Vagina (tissue), 2 donors: ENCODE measurements at regions not wholly inside any gene's neighbourhood (a gene's known extent, or its start where the extent isn't known, plus 50 kb on each side); places are given as distances from the start of the nearest gene placed in this dataset.

Source experiments
- DNase-seq, 2 donors: peaks; one replicate each; pipeline ENCODE4 v3.0.0-alpha.2; 2017; ENCODE audit errors: extremely low spot score in 2 of 2
- H3K27ac ChIP-seq: fragments of 200-600 bp; sonication (generic); one replicate; pipeline ENCODE4 v1.5.1; 2019
- H3K27me3 ChIP-seq: fragments of 200-600 bp; sonication (generic); one replicate; pipeline ENCODE4 v1.5.1; 2019
- H3K36me3 ChIP-seq, 2 donors: fragments of 200-600 bp; sonication (generic); one replicate each; pipeline ENCODE4 v1.5.1; 2017 to 2019
- H3K4me1 ChIP-seq: fragments of 200-600 bp; sonication (generic); one replicate; pipeline ENCODE4 v1.5.1; 2019
- H3K4me3 ChIP-seq, 2 donors: fragments of 200-600 bp; sonication (generic); 1 replicate in 1 of 2; 2 replicates in 1 of 2; pipeline ENCODE4 v1.5.1; 2016 to 2019
- H3K9me3 ChIP-seq: fragments of 200-600 bp; sonication (generic); one replicate; pipeline ENCODE4 v1.5.1; 2019
- CTCF ChIP-seq, 3 experiments: fragments of 450-650 bp in 2 of 3; fragments of 200-600 bp in 1 of 3; sonication (generic) in 1 of 3; IDR thresholded peaks; one replicate each; pipeline ENCODE4 v1.5.1; 2017 to 2019; ENCODE audit warnings: antibody characterized with exemption in 3 of 3, mild to moderate bottlenecking in 2 of 3, moderate library complexity in 2 of 3
- POLR2A ChIP-seq, 2 donors: fragments of 450-650 bp; IDR thresholded peaks; one replicate each; pipeline ENCODE4 v1.6.1; 2017; ENCODE audit warnings: antibody characterized with exemption in 2 of 2, mild to moderate bottlenecking in 2 of 2, moderate library complexity in 2 of 2
- POLR2AphosphoS5 ChIP-seq, 2 donors: sonication (generic); formaldehyde crosslinking; IDR thresholded peaks; one replicate each; pipeline ENCODE4 v1.9.0; 2017; ENCODE audit warnings: antibody characterized with exemption in 2 of 2, mild to moderate bottlenecking in 2 of 2, low read depth in 1 of 2; ENCODE audit not compliant: insufficient read depth in 1 of 2
- intact Hi-C: fragments of 100-400 bp; cut with DNase I; formaldehyde crosslinking; loops from one replicate; pipeline ENCODE4 v1.15.1; 2023

DNA sequence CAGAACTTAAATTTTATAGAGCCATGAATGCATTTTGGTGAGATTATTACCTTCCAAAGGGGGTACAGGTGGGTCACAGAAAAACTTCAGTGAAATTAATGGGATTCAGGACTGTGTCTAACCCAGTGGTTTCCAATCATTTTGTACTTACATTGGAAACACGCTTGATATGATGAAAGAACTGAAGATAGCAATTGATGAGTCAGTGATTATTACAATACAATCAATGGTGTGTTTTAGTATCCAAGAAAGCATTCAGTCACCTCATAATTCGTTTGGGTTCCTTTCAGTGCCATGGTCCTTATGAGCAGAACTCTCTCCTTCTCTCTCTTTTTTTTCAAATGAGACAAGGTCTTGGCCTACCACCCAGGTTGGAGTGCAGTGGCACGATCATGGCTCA is 66.5 kb upstream of the IGFBP5 start:
- TF ChIP-seq CTCF (IDR thresholded peaks at IDR 0.05) (no peak), POLR2AphosphoS5 (IDR thresholded peaks at IDR 0.05; ENCODE audit: insufficient read depth in 1 of 2, low read depth in 1 of 2) (no peak), POLR2A (IDR thresholded peaks at IDR 0.05) (no peak)
- Histone ChIP-seq H3K4me1 (peaks cover 11% of the 10 kb centered on the region), H3K27ac (peak overlapping the region; percentile 4)

GRCh38 chr2:216761133-216761532 is 65.8 kb upstream of the IGFBP5 start:
- peaks cover 11% of the 10 kb centered on the region for H3K4me1 ChIP-seq
- intact Hi-C loops: no loop called here

More for the DNA sequence above, 66.5 kb upstream of the IGFBP5 start:
- Histone ChIP-seq H3K36me3 (no peaks in the 10 kb centered on the region), H3K4me3 (no peak overlapping the region), H3K9me3 (no peaks in the 10 kb centered on the region), H3K27me3 (no peaks in the 10 kb centered on the region)
- intact Hi-C loops: no loop called here
- DNase-seq: no peak

GRCh38 chr2:216758256-216759155 is 63.2 kb upstream of the IGFBP5 start:
- Histone ChIP-seq H3K27me3 (no peaks in the 10 kb centered on the region), H3K4me1 (peaks cover 16% of the 10 kb centered on the region), H3K36me3 (no peaks in the 10 kb centered on the region), H3K27ac (no peak overlapping the region), H3K9me3 (no peaks in the 10 kb centered on the region), H3K4me3 (no peak overlapping the region)
- no peak for DNase-seq
- intact Hi-C loops: no loop called here
- TF ChIP-seq CTCF (IDR thresholded peaks at IDR 0.05) (no peak), POLR2AphosphoS5 (IDR thresholded peaks at IDR 0.05; ENCODE audit: insufficient read depth in 1 of 2, low read depth in 1 of 2) (no peak), POLR2A (IDR thresholded peaks at IDR 0.05) (no peak)

More at GRCh38 chr2:216761133-216761532, 65.8 kb upstream of the IGFBP5 start:
- no peak for DNase-seq
- TF ChIP-seq POLR2A (IDR thresholded peaks at IDR 0.05) (no peak), CTCF (IDR thresholded peaks at IDR 0.05) (no peak), POLR2AphosphoS5 (IDR thresholded peaks at IDR 0.05; ENCODE audit: insufficient read depth in 1 of 2, low read depth in 1 of 2) (no peak)
- no peaks in the 10 kb centered on the region for H3K9me3 ChIP-seq
- H3K27me3 ChIP-seq: no peaks in the 10 kb centered on the region
- H3K27ac ChIP-seq: peak overlapping the region; percentile 4
- H3K4me3 ChIP-seq: no peak overlapping the region
- no peaks in the 10 kb centered on the region for H3K36me3 ChIP-seq

DNA sequence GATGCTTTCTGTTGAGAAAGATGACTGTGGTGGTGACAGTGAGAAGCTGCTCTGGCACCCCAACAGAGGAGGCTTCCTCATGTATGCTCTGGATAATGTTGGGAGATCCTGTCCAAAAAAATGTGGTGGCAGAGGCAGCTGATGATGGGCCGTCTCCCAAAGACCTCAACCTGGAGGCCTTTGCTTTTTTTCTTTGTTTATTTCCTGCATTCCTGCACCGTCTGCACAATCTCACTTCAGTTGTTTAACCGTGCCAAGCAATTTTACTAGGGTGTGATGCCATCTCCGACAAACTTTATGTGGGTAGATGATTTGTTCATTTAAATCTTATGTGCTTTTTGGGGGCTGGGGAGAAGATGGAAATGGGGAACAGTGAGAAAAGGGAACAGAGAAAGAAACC is 62.2 kb upstream of the IGFBP5 start:
- H3K9me3 ChIP-seq: no peaks in the 10 kb centered on the region
- no peak for DNase-seq
- no peak overlapping the region for H3K27ac ChIP-seq
- H3K4me1 ChIP-seq: peaks cover 25% of the 10 kb centered on the region
- intact Hi-C loops: no loop called here
- H3K36me3 ChIP-seq: no peaks in the 10 kb centered on the region
- no peaks in the 10 kb centered on the region for H3K27me3 ChIP-seq
- no peak overlapping the region for H3K4me3 ChIP-seq
- TF ChIP-seq POLR2AphosphoS5 (IDR thresholded peaks at IDR 0.05; ENCODE audit: insufficient read depth in 1 of 2, low read depth in 1 of 2): no peak
- TF ChIP-seq CTCF (IDR thresholded peaks at IDR 0.05): no peak
- TF ChIP-seq POLR2A (IDR thresholded peaks at IDR 0.05): no peak

DNA sequence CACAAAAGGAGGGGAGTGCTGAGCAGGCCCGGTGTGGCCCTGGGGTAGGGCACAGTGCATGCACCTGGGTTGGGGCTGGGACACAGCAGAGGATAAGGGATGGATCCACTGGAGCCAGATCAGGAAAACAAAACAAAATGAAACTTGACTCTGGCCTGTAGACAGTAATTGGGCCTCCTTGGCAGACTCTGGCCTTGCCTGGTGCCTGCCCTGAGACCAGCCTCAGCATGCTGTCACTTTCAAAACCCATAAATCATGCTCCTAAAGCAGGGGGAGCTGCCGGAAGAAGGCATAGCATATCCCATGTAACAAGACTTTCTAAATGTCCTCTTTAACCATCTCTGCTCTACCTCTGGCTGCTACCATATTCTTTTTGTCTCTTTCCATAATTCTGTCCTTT is 61.1 kb upstream of the IGFBP5 start:
- no peak overlapping the region for H3K27ac ChIP-seq
- no peak for DNase-seq
- no peak overlapping the region for H3K4me3 ChIP-seq
- H3K36me3 ChIP-seq: no peaks in the 10 kb centered on the region
- TF ChIP-seq CTCF (IDR thresholded peaks at IDR 0.05) (no peak), POLR2AphosphoS5 (IDR thresholded peaks at IDR 0.05; ENCODE audit: insufficient read depth in 1 of 2, low read depth in 1 of 2) (no peak), POLR2A (IDR thresholded peaks at IDR 0.05) (no peak)
- no peaks in the 10 kb centered on the region for H3K9me3 ChIP-seq
- peaks cover 24% of the 10 kb centered on the region for H3K4me1 ChIP-seq
- H3K27me3 ChIP-seq: no peaks in the 10 kb centered on the region
- intact Hi-C loops: no loop called here
